Stimulated activated CD4-positive, alpha-beta T cell treated with anti-CD3 and anti-CD28 coated beads, TNF-alpha, amount 100 ng/mL, for 48 hours (primary cell): ENCODE measurements at regions not wholly inside any gene's neighbourhood (a gene's known extent, or its start where the extent isn't known, plus 50 kb on each side); places are given as distances from the start of the nearest gene placed in this dataset.

ENCODE experiments used
- DNase-seq, 3 donors: peaks; one replicate each; pipeline ENCODE4 v3.0.0-alpha.2; 2020; ENCODE audit warnings: low read depth in 3 of 3

DNA sequence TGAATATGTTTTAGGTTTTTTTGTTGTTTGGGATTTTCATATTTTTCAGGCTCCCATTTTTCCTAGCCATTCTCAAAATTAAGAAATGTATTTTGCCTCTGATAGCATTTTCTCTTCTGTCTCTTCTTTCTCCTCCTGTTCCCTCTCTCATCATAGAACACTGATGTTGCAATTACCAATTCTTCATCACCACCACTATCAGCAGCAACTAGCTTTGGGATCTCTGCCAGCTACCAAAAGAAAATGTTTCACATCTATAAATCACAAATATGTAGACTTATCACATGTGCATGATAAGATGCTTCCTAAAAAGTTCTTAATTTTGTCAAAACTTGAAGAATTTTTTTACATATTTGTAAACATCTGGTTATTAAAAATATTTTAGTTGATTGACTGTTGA, 887.1 kb downstream of the MAT2B start:
- DNase-seq: no peak

DNA sequence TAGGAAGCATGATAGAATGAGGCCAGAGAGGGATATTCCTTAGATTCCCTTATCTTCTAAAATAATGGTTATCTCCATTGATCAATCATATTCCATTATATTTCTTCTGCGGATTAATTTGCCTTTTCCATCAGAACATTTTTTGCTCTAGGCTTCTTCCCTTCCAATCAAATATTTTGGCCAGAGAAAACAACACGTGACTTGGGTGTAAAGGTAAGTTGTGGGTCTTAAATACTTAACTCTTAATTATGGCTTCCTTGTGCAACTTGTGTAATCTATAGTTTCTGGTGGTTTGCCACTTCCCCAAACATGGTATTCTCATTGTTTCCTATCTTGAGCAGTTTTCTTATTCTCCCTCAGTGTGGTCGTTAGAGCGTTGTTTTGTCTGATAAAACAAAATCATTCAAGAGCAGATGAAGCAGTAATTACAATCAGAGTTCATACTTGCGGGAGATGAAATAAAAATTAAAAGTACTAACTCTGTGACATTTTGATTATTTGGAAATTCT, 889.3 kb downstream of the MAT2B start:
- DNase-seq: no peak

DNA sequence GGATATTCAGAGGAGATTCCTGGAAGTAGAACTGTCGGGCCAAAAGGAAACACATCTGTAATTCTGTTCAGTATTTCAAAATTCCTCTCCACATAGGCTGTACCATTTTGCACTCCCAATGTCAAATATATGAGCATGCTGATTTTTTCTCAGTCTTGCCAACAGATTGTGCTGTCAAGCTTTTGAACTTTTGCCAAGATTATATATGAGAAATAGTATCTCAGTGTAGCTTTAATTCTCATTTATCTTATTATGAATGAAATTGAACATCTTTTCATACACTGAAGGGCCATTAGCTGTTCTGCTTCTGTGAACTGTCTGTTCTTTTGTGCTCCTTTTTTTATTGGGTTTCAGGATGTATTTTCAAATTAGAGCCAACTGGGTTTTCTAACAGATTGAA, 907.1 kb downstream of the MAT2B start:
- DNase-seq: no peak

DNA sequence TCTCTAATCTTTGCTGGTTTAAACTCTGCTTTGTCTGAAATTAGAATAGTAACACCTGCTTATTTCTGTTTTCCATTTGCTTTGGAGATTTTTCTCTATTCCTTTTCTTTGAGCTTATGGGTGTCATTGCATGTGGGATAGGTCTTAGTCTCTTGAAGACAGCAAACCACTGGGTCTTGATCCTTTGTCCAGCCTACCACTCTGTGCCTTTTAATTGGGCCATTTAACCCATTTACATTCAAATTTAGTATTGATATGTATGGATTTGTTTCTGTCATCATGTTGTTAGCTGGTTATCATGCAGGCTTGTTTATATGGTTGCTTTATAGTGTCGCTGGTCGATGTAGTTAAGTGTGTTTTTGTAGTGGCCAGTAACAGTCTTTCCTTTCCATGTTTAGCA, 914.7 kb downstream of the MAT2B start:
- no peak for DNase-seq

DNA sequence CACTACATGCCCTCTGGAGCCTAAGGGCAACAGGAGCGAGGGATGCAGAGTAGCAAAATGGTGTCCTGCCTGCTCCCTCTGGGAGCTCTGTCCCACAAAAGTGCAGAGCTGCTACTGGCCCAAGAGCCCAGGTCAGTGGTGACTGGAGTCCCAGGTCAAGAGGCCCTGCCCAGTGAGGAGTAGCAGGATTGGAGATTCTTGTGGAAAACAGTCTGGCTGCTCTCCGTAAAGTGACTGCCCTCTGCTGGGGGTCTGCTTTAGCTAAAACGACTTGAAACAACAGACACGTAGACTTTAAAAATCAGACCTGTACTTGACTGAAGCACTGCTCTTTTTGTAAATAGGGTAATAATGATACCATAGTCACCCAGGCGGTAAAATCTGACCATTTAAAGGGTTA, 917.0 kb downstream of the MAT2B start:
- DNase-seq: no peak

DNA sequence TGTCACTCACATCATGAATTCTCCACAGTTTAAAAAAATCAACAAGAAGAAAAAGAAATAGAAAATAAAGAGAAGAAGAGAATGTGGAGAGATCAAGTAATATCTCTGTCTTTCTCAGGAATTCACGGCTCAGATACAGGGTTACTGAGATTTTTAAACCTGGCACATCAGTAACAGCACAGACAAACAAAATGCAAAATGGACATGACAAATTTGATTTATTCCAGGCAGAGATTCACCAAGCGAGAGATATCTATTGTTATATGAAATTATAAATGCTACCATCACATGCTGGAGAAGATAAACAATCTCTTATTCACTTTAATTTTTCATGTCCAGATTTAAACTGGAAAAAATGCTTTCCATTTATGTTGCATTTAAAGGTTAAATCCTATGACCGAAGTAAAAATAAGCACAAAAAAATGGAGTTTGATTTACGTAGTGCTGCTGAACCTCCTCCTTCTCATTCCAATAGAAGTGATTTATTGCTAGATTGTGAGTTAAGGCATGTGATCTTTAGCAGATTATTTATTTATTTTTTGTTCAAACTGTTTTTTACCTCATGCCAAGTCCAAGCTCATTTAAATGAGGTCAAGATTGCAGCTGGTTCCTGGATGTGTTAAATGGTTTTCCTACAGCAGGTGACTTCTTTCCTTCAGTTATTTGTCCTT, 926.4 kb downstream of the MAT2B start:
- no peak for DNase-seq

DNA sequence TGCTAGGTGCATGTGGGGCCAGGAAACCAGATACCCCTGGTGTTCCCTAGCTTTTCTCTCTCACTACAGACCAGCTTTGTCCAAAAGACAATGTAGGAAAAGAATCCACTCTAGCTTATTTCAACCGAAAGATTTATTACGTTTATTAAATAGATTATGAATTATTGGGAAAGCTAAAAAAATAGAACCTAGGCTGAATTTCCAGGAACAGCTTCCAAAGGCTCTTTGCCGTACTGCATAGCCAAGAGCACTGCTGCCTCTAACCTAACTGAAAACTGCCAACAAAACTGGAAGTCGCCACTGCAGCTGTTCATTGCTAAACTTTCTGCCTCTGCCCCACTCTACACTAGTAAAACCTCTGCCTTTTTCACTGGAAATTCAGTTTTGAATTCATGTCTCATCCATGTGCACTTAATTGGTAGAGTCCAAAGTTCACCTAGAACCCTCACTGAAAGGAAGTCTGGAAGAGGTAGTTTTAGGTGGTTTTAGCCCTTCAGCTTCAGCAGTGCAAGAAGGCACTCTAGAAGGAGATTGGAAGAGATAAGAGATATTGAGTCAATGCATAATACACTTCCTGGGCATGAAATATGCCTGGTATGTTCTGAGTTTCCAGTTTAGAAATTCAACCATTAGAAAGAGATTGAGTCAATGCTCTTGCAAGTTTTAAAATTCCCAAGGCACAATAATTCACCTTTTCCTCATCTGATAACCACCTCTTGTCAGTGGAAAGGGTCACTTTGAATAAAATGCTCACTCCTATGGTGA, 927.9 kb downstream of the MAT2B start:
- no peak for DNase-seq

DNA sequence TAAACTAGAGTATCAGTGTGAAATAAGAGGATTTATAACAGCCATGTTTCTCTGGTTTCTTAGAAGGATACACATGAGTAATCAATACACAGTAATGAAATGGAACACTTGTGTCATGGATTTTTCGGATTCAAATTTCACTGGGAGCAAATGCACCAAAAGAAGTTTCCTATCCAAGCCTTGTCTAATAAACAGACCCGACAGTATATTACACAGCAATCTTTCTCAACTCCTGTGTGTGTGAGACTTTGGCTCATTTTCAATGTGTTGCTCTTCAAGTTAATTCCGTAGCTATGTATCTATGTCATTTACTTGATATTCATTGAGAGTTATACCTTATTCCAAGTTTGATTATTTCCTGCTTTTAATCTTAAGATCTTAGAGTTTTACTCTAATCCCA, 930.2 kb downstream of the MAT2B start:
- no peak for DNase-seq

DNA sequence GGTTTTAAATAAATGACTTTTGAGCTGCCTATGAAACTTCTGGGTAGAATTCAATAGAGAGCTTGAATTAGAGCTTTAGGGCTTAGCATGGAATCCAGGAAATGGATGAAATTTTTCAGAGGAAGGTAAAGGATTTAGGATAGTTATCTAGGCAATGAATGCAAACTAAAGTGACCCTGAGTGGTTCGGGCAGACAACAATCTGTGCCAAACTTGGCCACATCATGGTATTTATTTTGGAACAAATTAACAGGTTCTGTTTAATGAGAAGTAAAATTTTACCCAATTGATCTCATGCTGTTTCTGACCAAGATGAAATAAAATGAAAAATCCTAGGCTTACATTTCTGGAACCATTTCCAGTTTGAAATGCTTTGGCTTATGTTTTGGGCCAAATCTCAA, 934.4 kb downstream of the MAT2B start:
- no peak for DNase-seq

DNA sequence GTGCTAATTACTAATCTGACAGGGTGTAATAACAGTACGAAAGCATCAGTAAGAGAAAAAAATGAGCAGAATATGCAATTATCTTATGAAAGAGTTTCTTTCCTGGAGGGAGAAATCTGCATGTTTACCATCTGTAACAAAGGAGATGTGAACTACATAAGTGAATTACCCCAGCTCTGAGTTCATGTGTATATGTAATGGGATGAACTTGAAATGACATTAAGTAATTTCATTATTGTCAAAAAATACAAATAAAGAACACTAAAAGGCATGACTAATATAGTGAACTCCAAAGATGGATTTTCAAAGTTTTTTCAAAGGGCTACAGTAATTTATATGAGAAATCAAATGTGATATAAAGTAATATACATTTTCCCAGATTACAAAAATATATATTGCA, 944.0 kb downstream of the MAT2B start:
- no peak for DNase-seq

DNA sequence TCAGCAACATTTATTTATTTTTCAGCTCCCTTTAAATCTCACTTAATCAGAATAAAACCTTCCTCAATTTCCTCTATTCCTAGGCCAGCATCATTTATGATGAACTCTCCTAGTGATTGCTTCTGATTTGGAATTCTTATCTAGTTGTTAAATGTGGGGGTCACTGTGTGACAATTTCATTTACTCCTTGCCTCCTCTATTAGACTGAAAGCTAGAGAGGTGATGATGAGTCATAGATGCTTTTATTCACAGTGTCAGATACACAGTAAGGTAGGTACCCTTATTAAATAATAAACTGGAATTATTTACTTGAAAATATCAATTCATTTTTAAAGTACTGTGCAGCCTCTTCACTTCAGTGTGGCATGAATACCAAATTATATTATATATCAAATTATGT, 960.6 kb downstream of the MAT2B start:
- no peak for DNase-seq

DNA sequence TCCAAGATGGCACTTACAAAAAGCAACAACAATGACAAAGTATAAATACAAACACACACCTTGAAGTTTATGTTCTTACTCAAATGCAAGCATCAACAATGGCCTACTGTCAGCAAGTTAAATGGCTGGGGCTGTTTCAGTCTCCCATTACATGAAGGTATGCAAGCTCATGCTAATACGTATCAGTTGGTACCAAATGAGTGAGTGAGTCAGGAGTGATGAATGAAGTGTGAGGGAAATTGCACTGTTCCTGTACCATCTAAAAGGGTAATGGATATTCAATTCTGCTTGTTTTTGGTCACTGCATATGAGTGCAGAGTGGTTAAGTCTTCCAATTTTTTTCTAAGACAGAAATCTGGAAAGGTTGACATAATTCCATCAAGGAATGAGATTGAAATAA, 964.9 kb downstream of the MAT2B start:
- DNase-seq: no peak

DNA sequence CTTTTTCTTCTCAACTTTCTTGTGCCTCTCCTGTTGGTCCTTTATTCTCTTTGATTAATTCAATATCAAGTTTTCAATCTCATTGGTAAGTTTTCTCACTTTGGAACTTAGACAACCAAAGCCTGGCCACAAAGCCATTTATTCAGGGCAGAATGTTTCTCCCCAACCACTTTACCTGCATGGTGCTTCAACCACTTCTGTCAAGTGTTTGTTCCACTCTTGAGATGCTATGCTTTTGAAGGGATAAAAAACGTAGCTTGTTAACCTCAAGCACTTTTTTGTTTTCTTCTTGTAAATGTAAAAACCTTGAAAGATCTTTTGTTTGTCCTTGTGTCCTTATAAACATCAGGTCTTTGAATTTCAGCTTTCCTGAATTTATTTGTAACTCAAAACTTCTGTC, 966.7 kb downstream of the MAT2B start:
- no peak for DNase-seq

DNA sequence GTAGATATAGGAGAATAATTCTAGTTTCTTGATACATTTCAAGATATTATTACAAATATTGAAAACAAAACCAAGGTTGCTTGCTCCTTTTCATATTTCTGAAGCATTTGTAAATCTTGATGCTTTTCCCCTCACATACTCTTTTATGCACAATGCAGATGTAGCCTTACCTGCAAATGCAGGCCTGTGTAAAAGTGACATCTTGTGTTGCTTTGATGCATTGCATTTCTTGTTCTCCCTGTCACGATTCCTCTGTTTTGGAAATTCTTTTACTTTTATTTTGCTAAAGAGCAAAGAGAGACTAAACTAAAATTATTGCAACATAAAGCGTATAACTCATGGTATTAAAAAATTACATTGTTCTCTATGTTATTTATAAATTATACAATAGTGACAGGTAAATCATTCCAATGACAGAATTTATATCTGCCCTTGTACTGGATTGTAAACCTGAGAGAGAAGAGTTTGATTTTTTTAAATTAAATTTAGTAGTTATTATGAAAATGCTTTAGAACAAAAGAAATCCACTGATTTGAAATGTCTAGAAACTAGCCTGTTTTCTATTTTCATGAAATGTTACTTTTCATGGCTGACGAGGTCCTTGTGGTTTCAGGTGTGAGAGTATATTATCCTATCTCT, 970.0 kb downstream of the MAT2B start:
- DNase-seq: no peak

DNA sequence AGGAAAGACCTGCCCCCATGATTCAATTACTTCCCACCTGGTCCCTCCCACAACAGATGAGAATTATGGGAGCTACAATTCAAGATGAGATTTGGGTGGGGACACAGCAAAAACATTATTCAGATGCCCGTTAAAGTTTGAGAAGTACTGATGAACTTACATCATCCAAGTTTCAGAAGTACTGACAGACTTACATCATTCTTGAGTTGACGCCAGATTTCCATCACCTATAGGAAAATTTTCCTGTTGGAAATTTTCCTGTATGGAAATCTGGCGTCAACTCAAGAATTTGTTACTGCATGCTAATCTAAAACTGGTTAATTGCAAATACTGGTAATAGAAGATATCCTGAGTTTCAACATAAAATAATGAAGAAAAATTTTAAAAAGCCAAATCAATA, 975.9 kb downstream of the MAT2B start:
- DNase-seq: no peak

DNA sequence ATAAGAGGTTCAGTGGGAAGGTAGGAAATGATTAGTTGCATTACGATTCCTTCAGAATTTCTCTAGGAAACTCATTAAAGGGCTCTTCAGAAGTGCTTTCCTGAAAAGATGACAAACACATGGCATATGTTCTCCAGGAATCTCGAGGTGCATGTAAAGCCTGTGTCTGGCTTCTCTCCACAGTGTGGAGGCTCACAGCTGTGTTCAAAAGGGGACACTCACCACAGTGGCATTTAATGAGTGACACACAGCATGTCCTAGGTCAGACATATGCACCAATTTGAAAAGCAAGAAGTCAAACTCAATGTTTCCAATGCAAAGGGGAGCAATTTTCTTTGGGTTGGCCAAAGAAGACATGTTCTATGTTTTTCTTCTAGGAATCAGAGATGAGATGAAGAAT, 976.9 kb downstream of the MAT2B start:
- DNase-seq: no peak

DNA sequence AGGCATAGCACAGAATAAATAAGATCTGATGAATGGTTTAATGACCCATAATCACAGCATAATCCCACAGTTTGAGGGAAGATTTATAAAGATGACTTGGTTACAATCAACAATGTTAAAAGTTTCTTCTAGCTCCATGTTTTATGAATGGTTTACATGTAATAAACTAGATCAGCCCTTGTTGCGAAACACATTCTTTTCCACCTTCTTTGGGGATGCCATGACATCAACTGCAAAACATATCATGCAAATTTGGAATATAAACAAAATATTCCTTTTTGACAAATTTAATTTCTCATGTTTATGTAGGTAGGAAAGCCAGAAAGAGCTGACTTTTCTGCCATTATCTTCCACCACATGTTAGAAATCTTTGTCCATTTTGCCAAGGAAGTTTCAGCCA, 979.5 kb downstream of the MAT2B start:
- DNase-seq: no peak

DNA sequence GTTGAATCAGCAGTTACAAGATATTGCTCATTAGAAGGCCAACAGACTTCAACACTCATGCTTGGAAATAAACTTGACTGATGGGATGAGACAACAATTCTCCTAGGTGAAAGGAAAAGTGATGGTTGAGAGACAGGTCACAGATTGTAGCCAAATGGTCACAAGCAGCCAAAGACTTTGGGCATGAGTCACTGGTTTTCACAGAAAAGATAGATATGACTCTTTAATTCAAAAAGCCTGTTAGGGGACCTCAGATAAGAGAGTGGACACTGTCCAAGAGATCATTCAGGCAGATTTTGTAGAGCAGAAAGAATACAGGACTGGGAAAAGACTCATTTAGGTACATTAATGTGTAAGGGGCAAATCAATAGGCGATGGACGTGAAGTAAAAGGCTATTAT, 982.5 kb downstream of the MAT2B start:
- DNase-seq: no peak

DNA sequence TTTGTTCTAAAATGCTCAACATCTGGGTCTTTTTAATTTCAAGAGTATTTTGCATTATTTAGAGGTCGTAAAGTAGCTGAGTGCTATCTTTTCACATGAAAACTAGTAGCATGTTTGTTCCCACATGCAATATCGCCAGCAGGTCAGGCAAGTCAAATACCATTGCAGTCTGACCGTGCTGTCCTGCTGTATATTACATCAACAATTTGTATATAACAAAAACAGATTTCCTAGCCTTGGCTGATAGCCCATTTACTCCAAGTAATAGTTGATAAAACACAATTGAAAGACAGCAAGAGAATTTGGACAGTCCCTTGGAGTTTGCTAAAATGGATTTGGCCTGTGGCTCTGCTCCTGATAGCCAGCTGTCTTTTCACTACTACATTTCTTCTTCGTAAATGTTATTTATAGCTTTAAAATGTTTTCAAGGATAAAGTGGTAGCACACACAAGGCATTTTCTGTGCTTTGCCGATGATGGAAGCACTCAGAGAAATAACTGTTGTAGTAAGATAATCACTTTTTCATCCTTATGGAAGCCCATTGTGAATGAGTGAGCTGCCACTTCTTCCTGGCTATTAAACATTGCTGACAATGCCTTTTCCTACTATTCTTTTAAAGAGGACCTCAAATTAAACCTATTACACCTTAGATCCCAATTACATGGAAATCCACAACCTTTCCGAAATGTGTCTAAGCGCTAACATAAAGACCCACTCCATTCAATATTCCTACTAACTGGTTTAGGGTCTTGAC, 992.1 kb downstream of the MAT2B start:
- DNase-seq: no peak

DNA sequence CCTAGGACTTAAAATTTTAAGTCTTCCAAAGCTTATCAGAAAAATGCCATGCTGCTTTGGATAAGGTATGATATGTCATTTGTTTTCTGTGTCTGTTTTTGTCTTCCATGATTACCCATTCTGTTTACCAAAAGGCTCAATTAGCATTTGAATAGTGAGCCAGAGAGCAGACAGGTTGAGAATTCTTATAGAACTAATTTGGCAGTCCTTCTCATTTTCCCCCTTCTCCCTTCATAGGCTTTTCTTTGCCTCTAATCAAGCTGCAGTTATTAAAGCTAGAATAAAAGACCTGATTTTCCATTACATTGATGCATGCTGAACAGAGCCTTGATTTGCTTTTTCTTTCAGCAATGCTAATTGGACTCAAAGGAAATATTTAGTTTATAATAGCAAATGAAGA, 993.0 kb downstream of the MAT2B start:
- no peak for DNase-seq

DNA sequence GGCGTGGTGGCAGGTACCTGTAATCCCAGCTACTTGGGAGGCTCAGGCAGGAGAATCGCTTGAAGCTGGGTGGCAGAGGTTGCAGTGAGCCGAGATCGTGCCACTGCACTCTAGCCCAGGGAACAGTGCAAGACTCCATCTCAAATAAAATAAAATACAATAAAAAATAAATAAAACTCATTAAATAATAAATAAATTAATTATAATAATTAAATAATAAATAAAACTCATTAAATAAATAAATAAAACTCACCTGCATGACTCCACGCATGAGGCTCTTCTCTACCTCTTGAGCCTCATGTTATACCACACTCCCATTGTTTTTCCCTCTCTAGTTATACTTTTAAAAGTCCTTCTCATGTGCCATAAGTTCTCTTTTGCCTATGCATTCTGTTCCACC, 995.4 kb downstream of the MAT2B start:
- no peak for DNase-seq

DNA sequence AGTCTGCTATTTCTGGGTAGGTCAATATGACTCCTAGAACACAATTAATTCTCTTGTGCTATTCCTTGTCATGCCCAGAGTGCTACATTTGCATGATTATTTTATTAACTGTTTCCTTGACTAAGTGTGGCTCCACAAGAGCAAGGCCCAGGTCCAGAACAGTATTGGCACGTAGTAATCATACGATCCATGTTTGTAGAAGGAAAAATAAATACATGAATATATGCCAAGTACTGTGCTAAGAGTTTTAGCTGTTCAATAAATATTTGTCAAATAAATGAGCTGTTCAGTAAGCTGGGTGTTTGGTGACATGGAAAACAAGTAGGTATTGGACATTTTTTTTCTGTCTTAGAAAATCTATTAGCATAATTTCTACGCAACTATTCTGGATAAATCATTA, 995.9 kb downstream of the MAT2B start:
- no peak for DNase-seq
